SIG-M5 treated with dmso at 0.1 percent for 504 hours (cell line): ENCODE measurements at regions not wholly inside any gene's neighbourhood (a gene's known extent, or its start where the extent isn't known, plus 50 kb on each side); places are given as distances from the start of the nearest gene placed in this dataset.
"Not testable (repeated sequence)": the region's sequence is repeated elsewhere in the genome, so short reads cannot be mapped to it uniquely, and the experiment has no call there.

Source experiments
- DNase-seq: peaks from one replicate; lab custom pipeline; 2025; ENCODE audit not compliant: unreplicated experiment; lab: John Stamatoyannopoulos, UW

- no peak for DNase-seq
Observed at GRCh38 chr13:39803156-39803555, 147.7 kb downstream of the COG6 start.

GRCh38 chr13:39803851-39804250, 148.4 kb downstream of the COG6 start:
- no peak for DNase-seq

GRCh38 chr13:39804332-39805210, 149.1 kb downstream of the COG6 start:
- DNase-seq = no peak

GRCh38 chr13:39809466-39809865, 154.0 kb downstream of the COG6 start:
- DNase-seq = no peak

- DNase-seq = no peak
Observed at GRCh38 chr13:39810091-39810877, 154.8 kb downstream of the COG6 start.

- peak; percentile 77 for DNase-seq
Observed at GRCh38 chr13:39811051-39811450, 155.6 kb downstream of the COG6 start.

- no peak for DNase-seq
Observed at GRCh38 chr13:39811696-39812095, 156.2 kb downstream of the COG6 start.

- no peak for DNase-seq
Observed at GRCh38 chr13:39815345-39816111, 160.1 kb downstream of the COG6 start.

- DNase-seq = no peak
Observed at GRCh38 chr13:39816936-39817335, 161.5 kb downstream of the COG6 start.

- no peak for DNase-seq
Observed at GRCh38 chr13:39818953-39819352, 163.5 kb downstream of the COG6 start.

- DNase-seq = no peak
Observed at GRCh38 chr13:39820606-39821005, 165.1 kb downstream of the COG6 start.

- no peak for DNase-seq
Observed at GRCh38 chr13:39821977-39822376, 166.5 kb downstream of the COG6 start.

GRCh38 chr13:39822437-39822836, 167.0 kb downstream of the COG6 start:
- DNase-seq = no peak

- no peak for DNase-seq
Observed at GRCh38 chr13:39823063-39823713, 167.7 kb downstream of the COG6 start.

- DNase-seq = no peak
Observed at GRCh38 chr13:39825886-39826285, 170.4 kb downstream of the COG6 start.

GRCh38 chr13:39835253-39835652, 179.8 kb downstream of the COG6 start:
- no peak for DNase-seq

GRCh38 chr13:39836038-39836437, 180.6 kb downstream of the COG6 start:
- DNase-seq = no peak

- not testable (repeated sequence) for DNase-seq
Observed at GRCh38 chr13:39837866-39838265, 182.4 kb downstream of the COG6 start.

- no peak for DNase-seq
Observed at GRCh38 chr13:39840201-39840600, 184.7 kb downstream of the COG6 start.

- no peak for DNase-seq
Observed at GRCh38 chr13:39847336-39847735, 191.9 kb downstream of the COG6 start.

- DNase-seq = no peak
Observed at GRCh38 chr13:39855236-39855635, 199.8 kb downstream of the COG6 start.
